AG09319 (cell line): ENCODE measurements at regions not wholly inside any gene's neighbourhood (a gene's known extent, or its start where the extent isn't known, plus 50 kb on each side); places are given as distances from the start of the nearest gene placed in this dataset.

Source experiments
- DNase-seq: peaks from one replicate; pipeline ENCODE4 v3.0.0-alpha.2; 2010; ENCODE audit warnings: low read depth; ENCODE audit errors: extremely low read depth
- TF ChIP-seq, protein P1 (sequence below): IDR thresholded peaks from 2 replicates; pipeline ENCODE4 v1.5.1; 2011; ENCODE audit warnings: low read depth, mild to moderate bottlenecking, inconsistent platforms, low read length, moderate library complexity

DNA sequence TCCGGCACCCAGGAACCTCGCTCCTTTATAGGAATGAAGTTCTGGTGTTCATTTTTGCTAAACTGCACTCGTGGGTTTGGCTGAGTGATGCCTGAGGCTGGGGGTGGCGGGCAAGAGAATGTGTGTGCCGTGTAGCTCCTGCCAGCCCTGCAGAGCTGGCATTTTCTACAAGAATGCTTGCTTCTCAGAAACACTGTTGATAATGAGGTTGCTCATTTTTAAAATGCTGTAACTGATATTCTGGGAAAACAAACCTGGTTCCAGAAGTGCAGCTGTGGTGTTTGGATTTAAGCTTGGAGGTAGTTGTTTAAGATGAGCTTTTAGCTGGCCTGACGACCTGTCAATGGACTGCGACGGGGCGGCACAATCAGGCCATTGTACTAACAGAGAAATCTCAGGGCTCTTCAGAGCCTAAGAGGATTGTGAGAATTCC lies 511.9 kb upstream of the TNP1 start:
- TF ChIP-seq, protein P1, sequence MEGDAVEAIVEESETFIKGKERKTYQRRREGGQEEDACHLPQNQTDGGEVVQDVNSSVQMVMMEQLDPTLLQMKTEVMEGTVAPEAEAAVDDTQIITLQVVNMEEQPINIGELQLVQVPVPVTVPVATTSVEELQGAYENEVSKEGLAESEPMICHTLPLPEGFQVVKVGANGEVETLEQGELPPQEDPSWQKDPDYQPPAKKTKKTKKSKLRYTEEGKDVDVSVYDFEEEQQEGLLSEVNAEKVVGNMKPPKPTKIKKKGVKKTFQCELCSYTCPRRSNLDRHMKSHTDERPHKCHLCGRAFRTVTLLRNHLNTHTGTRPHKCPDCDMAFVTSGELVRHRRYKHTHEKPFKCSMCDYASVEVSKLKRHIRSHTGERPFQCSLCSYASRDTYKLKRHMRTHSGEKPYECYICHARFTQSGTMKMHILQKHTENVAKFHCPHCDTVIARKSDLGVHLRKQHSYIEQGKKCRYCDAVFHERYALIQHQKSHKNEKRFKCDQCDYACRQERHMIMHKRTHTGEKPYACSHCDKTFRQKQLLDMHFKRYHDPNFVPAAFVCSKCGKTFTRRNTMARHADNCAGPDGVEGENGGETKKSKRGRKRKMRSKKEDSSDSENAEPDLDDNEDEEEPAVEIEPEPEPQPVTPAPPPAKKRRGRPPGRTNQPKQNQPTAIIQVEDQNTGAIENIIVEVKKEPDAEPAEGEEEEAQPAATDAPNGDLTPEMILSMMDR, result no peak
- no peak for DNase-seq

DNA sequence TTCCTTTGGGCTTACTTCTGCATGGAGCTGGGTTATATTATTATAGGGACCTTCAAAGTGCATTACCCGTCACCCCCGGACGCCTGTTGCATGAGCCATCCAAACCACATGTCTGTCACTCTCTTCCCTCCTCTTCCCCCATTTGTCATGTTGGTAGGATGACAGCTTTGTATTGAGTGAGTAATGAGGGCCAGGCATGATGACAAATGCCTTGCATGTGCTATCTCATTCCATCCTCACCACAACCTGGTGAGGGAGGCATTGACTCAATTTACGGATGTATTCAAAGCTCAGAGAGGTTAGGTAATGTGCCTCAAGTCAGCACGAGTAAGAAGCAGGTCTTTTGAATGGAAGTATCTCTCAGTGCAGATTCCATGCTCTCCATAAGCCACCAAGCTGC lies 510.5 kb upstream of the TNP1 start:
- no peak for DNase-seq
- TF ChIP-seq, protein P1, result no peak

DNA sequence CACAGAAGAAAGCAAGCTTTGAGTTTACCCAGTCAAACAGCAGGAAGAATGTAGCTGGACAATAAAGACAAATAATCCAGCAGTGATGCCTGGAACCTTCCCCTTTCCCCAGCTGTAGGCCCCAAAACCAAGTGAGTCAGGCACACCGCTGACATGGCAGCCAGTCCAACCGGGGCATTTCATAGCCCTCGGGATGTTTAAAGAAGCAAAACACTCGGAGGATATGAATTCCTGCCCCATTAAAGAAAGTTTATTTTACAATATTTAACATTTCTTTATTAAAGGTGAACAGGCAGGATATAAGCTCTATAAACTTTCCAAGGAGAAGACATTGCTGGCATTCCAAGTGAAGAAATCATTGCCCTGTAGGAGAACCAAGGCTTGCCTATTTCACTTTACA lies 507.6 kb upstream of the TNP1 start:
- DNase-seq, result no peak
- TF ChIP-seq, protein P1, result no peak

DNA sequence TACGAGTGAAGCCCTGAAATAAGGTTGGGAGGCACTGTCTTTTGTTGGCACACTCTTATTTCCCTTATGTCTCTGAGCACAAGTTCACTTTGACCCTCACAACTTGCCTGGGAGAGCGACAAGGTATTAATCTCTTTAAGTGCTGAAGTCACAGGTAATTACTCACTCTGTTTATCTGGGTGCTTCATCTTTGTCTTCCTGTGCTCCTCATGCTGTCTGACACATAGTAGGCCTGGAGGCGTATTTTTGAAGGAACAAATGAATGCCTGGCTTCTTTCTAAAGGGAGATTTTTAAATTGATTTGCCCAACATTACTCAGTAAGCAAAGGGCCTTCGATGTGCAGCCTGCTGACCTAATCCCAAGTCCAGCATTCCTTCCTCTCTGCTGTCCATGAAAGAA lies 507.1 kb upstream of the TNP1 start:
- TF ChIP-seq, protein P1, result no peak
- no peak for DNase-seq

DNA sequence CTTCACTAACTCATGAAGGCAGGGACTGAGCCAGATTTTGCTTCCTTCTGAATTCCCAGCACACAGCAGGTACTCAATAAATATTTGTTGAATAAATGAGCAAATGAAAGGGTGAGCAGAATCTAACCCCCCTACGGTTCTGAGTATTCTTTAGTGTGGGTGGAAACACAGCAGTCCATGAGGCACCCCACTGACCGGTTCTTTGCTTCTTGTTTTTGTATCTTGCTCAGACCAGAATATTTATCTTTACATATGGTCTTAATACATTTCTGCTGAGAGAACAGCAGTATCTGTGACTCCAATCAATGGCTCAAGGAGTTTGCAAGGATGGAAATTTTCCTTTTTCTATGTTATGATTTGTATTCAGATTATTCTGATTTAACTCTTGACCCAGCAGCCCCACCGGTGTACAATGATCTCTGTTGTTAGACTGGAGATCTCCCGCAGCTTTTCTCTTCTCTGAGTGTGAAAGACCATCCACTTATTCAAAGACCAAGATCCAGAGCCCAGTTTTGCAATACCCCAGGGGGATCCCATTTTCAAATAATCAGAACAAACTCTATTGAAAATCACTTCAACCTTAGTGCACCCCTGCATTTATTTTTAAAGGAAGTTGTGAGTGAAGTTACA lies 506.5 kb upstream of the TNP1 start:
- no peak for DNase-seq
- TF ChIP-seq, protein P1, result no peak

DNA sequence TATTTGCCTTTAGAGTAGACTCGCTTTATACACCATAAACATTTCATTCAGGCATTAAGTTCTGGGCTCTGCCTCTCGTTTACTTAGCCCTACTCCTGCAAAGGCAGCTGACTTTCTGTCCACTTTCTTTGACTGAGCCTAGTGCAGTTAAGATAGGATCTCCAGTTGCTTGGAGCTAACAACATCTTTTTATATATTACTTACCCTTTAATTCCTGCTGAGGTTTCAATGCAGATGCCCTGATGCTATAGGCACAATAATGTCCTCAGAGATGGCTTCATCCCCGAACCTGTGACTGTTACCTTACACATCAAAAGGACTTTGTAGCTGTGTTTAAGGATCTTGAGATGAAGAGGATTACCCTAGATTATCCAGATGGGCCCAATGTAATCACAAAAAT lies 505.8 kb upstream of the TNP1 start:
- TF ChIP-seq, protein P1, result no peak
- no peak for DNase-seq

DNA sequence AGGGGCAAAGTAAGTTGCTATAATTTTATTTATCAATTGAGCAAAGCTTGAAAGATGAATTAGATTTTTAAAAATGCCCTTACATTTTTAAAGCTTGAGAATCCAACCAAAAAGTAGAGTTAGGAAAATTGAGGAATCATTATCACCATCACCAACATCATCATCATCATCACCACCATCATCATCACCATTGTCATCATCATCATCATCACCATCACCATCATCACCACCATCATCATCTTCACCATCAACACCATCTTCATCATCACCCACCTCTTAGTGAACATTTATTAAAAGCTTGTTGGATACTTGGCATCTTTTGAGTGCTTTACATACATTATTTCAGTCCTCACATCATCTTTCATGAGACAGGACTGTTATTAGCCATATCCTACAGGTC lies 504.4 kb upstream of the TNP1 start:
- DNase-seq, result no peak

More for the DNA sequence above, 504.4 kb upstream of the TNP1 start:
- TF ChIP-seq, protein P1, result no peak
